ENCODE measurements at regions not wholly inside any gene's neighbourhood (a gene's known extent, or its start where the extent isn't known, plus 50 kb on each side); places are given as distances from the start of the nearest gene placed in this dataset.

DNA sequence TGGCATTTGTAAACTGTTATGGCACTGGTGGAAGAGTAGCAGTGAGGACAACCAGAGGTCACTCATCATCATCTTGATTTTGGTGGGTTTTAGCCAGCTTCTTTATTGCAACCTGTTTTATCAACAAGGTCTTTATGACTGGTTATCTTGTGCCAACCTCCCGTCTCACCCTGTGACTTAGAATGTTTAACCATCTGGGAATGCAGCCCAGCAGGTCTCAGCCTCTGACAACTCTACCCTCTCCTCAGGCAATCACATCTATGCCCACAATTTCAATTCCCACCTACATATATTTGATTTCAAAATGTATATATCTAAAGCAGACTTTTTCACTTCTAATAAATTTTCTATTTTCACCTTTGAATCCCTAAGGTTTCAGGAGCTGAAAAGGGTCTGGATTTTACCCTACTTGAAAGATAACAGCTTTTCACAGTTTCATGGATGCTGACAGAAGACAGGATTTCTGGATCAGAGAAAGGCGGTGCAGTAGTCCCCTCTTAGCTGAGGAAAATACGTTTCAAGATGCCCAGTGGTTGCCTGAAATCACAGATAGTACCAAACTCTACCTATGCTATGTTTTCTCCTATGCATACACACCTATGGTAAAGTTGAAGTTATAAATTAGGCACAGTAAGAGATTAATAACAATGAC is 1171.8 kb downstream of the DIAPH3 start:
- Histone ChIP-seq H3K27ac (no peak overlapping the region), H3K27me3 (ENCODE audit: low read depth) (no peaks in the 10 kb centered on the region), H3K9me3 (no peaks in the 10 kb centered on the region), H3K4me3 (no peak overlapping the region), H3K4me1 (no peaks in the 10 kb centered on the region), H3K36me3 (no peaks in the 10 kb centered on the region)
- TF ChIP-seq, protein P1, sequence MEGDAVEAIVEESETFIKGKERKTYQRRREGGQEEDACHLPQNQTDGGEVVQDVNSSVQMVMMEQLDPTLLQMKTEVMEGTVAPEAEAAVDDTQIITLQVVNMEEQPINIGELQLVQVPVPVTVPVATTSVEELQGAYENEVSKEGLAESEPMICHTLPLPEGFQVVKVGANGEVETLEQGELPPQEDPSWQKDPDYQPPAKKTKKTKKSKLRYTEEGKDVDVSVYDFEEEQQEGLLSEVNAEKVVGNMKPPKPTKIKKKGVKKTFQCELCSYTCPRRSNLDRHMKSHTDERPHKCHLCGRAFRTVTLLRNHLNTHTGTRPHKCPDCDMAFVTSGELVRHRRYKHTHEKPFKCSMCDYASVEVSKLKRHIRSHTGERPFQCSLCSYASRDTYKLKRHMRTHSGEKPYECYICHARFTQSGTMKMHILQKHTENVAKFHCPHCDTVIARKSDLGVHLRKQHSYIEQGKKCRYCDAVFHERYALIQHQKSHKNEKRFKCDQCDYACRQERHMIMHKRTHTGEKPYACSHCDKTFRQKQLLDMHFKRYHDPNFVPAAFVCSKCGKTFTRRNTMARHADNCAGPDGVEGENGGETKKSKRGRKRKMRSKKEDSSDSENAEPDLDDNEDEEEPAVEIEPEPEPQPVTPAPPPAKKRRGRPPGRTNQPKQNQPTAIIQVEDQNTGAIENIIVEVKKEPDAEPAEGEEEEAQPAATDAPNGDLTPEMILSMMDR (IDR thresholded peaks at IDR 0.05), result no peak
- DNase-seq, result no peak
- ATAC-seq, result no peak
- intact Hi-C loops (cut with DNase I), result no loop called here

GRCh38 chr13:58992478-58993042 is 1171.2 kb downstream of the DIAPH3 start:
- no peak overlapping the region for H3K27ac ChIP-seq
- no peaks in the 10 kb centered on the region for H3K4me1 ChIP-seq
- DNase-seq (no peak), ATAC-seq (no peak)
- TF ChIP-seq, protein P1 (IDR thresholded peaks at IDR 0.05), result no peak
- no peaks in the 10 kb centered on the region for H3K27me3 ChIP-seq (ENCODE audit: low read depth)
- no peak overlapping the region for H3K4me3 ChIP-seq
- H3K36me3 ChIP-seq, result no peaks in the 10 kb centered on the region
- intact Hi-C loops (cut with DNase I), result no loop called here
- H3K9me3 ChIP-seq, result no peaks in the 10 kb centered on the region

GRCh38 chr13:58994077-58994476 is 1169.7 kb downstream of the DIAPH3 start:
- no peak for DNase-seq
- no peaks in the 10 kb centered on the region for H3K9me3 ChIP-seq
- H3K36me3 ChIP-seq, result no peaks in the 10 kb centered on the region
- no peaks in the 10 kb centered on the region for H3K27me3 ChIP-seq (ENCODE audit: low read depth)
- no peaks in the 10 kb centered on the region for H3K4me1 ChIP-seq
- H3K4me3 ChIP-seq, result no peak overlapping the region
- no peak overlapping the region for H3K27ac ChIP-seq
- ATAC-seq, result no peak
- intact Hi-C loops (cut with DNase I), result no loop called here
- TF ChIP-seq, protein P1 (IDR thresholded peaks at IDR 0.05), result no peak

DNA sequence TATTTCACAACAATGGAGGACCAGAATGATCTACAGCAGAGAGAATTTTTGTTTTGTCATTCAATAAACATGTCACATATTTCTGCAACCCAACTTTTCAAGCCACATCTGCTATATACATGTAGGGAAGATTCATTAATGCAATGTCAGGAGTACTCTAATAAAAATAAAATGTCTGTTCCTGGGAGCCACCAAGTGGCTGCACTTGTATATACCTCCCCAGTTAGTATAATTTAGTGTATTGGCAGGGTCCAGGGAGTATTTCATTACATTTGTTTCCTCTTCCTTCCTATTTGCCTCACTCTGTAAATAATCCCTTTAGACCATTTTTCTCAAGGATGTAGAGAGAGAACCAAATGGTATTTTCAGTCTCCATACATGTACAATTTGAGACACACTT is 1169.0 kb downstream of the DIAPH3 start:
- H3K27ac ChIP-seq, result no peak overlapping the region
- no peaks in the 10 kb centered on the region for H3K27me3 ChIP-seq (ENCODE audit: low read depth)
- no peaks in the 10 kb centered on the region for H3K36me3 ChIP-seq
- TF ChIP-seq, protein P1 (IDR thresholded peaks at IDR 0.05), result no peak
- H3K9me3 ChIP-seq, result no peaks in the 10 kb centered on the region
- no peaks in the 10 kb centered on the region for H3K4me1 ChIP-seq
- ATAC-seq (no peak), DNase-seq (no peak)
- intact Hi-C loops (cut with DNase I), result no loop called here
- no peak overlapping the region for H3K4me3 ChIP-seq

GRCh38 chr13:58998716-58999115 is 1165.0 kb downstream of the DIAPH3 start:
- no peaks in the 10 kb centered on the region for H3K4me1 ChIP-seq

More at GRCh38 chr13:58998716-58999115, 1165.0 kb downstream of the DIAPH3 start:
- no peaks in the 10 kb centered on the region for H3K36me3 ChIP-seq
- DNase-seq (no peak), ATAC-seq (no peak)
- no peak overlapping the region for H3K27ac ChIP-seq
- intact Hi-C loops (cut with DNase I), result no loop called here
- TF ChIP-seq, protein P1 (IDR thresholded peaks at IDR 0.05), result no peak
- H3K4me3 ChIP-seq, result no peak overlapping the region
- H3K9me3 ChIP-seq, result no peaks in the 10 kb centered on the region
- no peaks in the 10 kb centered on the region for H3K27me3 ChIP-seq (ENCODE audit: low read depth)
